Astrocyte (in vitro differentiated cells and primary cell): ENCODE measurements at regions not wholly inside any gene's neighbourhood (a gene's known extent, or its start where the extent isn't known, plus 50 kb on each side); places are given as distances from the start of the nearest gene placed in this dataset.

Source experiments
- CTCF ChIP-seq: IDR thresholded peaks from 2 replicates; pipeline ENCODE4 v1.5.1; 2011; ENCODE audit warnings: low read depth, mild to moderate bottlenecking, inconsistent platforms, low read length, moderate library complexity; ENCODE audit not compliant: insufficient read depth
- EZH2 ChIP-seq: IDR thresholded peaks from 2 replicates; pipeline ENCODE4 v1.6.1; 2012; ENCODE audit warnings: mild to moderate bottlenecking, low read length, inconsistent platforms; ENCODE audit not compliant: insufficient read depth

GRCh38 chr18:34457761-34458160 lies 233.0 kb upstream of the NOL4 start:
- no peak for TF ChIP-seq CTCF
- no peak for TF ChIP-seq EZH2
